NCI-H146 treated with DMSO at 0.1 percent for 48 hours (cell line): ENCODE measurements at regions not wholly inside any gene's neighbourhood (a gene's known extent, or its start where the extent isn't known, plus 50 kb on each side); places are given as distances from the start of the nearest gene placed in this dataset.

Experiments
- DNase-seq: peaks from one replicate; lab custom pipeline; 2025; ENCODE audit not compliant: unreplicated experiment; lab: John Stamatoyannopoulos, UW

DNA sequence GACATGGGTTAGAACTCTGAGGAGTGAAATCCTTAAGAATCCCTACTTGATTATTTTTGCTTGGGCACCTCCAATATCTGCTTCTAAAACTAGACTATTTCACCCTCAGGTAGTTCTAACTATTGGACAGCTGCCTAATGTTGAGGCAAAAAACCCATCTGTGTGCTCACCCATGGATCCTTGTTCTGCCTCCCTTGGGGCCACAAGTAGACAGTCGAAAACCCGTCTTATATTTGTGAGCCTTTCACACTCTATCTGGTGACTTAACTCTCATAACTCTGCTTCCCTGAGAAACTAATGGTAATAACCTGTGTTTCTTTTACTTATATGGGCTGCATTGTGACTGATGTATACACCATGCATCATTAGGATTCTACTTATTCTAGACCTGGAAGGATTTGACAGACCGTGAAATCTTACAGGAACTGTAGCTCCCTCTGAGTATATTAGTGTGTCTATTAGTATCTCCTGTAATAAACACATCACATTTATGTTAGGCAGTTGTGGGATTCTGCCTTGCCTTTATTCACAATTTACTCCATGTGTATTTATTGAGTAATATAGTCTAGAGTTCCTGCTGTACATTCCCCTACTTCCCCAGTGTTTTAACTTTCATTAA is 94.6 kb upstream of the SGCD start:
- DNase-seq: no peak

DNA sequence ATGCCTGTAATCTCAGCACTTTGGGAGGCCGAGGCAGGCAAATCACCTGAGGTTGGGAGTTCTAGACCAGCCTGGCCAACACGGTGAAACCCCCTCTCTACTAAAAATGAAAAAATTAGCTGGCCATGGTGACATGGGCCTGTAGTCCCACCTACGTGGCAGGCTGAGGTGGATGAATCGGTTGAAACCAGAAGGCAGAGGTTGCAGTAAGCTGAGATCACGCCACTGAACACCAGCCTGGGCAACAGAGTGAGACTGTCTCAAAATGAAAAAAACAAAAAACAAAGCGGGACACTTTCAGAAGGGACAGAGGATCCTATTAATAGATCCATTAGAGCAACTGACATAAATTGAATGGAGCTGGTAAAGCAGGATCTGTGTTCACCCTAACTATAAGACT is 89.6 kb upstream of the SGCD start:
- DNase-seq: no peak

DNA sequence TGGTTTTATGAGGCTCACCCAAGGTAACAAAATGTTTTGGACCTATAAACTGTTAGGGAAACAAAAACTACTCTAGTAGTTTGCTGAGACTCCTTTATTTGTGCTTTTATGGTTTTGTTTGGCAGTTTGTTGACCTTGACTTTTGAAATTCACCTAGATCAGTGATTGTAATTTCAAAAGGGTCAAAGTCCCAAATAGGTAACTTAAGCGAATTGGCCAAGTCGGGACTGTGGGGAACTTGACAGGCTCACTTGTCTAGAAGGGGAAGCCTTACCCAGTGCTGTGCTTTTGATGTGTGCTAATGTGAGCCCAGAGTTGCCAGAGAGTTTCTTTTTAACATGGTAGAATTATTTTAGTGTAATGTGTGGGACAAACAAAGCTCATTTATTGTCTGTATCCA is 87.2 kb upstream of the SGCD start:
- DNase-seq: no peak

DNA sequence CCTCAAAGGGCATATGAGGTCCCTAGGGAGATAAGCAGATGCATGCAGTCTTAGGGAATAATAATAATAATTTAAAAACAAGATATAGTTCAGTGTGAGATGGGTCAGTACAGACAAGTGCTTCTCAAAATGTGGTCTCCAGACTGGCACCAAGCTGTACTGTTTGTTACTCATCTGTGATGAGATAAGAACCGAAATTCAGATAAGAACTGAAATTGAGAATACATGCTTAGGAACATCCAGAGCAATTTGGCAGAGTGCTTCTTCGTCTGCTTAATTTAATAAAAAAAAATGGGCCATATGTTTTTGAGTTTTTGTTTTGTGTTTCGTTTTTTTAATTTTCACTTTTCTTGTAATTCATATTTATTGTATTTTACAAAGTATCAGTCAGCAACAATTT is 86.5 kb upstream of the SGCD start:
- no peak for DNase-seq

DNA sequence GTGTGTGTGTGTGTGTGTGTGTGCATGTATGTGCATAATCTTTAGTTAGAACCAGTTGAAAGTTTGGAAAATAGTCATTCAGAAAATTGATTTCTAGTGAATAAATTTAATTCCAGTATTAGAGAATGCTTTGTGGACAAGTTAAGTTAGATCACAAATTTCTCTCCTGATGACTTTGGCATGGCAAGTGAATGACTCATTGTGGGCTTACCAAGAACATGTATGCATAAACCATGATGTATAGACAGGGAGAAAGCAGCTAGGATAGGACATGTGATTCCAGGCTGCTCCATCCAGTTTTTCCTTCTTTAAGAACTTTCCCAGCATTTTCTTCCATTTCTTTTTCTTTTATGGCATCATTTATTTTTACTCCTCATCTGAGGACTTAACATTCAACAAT is 85.7 kb upstream of the SGCD start:
- DNase-seq: no peak

DNA sequence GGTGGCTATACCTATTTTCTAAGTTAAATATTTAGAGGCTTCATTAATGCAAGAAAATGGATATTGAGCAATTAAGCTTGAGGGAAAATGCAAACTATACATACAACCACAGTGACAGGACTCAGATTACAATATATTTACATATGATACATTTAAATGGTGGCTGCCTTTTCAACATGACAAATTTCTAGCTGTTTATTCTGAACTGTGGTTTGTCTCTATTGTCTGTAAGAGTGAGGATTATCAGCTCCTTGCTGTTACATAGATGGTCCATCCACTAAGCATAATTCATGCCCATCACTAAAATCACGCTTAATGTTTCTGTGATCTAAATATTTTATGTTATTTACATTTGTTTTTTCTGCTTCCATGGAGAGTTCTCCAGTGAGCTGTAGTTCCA is 81.1 kb upstream of the SGCD start:
- DNase-seq: no peak

DNA sequence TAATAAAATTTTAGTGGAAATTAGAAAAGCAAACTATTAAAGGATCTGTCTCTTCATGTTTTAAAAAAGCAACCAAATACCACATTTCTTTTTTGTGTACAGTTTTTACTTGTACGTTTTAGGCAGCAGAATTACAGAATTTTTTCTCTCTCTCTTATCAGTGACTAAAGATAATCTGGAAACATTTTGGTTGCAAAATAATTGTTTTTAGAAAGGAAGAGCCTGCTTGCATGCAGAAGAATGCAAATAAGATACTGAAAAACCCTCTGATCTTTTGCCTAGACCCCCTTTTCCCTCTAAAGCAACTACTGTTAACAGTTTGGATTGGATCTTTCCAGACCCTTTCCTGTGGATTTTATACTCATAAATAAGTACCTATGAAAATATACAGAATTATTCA is 75.9 kb upstream of the SGCD start:
- DNase-seq: no peak

DNA sequence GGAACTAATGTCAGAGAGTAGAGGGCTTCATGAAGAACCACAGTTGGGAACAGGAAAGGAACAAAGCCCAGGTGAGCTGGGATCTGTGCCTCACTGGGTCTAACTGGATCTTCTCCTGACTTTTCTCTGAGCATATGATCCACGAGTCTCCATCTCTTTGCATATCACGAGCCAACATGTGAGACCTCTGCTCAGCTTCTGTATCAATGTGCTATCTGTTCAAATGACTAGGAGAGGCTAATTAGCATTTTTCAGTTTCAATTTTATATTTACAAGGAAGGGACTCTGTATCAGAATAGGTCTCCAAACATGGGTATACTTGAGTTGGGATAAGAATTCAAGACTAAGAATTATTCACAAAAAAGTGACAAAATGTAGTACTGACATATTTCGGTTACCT is 73.8 kb upstream of the SGCD start:
- no peak for DNase-seq

DNA sequence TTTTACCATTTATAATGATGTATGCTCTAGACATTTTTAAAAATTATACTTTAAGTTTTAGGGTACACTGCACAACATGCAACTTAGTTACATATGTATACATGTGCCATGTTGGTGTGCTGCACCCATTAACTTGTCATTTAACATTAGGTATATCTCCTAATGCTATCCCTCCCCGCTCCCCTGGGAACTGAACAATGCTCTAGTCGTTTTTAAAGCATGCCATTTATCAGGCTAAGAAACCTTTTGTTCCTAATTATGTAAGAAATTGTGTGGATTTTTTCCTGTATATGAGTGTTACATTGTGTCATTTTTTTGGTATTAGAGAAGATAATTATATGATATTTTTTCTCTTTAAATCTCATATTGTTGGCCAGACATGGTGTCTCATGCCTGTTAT is 72.8 kb upstream of the SGCD start:
- DNase-seq: no peak

DNA sequence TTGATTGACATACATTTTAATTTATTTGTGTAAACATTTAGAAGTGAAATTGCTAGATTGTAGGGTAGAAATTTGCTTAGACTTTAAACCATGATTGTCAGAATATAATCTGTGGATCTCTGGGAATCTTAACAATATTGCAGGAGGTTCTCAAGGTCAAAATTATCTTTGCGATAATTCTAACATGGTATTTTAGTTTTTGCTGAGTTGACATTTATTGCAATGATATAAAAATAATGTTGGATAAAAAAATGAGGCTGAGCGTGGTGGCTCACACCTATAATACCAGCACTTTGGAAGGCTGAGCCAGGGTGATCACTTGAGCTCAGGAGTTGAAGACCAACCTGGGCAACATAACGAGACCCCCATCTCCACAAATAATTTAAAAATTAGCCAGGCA is 70.3 kb upstream of the SGCD start:
- no peak for DNase-seq

DNA sequence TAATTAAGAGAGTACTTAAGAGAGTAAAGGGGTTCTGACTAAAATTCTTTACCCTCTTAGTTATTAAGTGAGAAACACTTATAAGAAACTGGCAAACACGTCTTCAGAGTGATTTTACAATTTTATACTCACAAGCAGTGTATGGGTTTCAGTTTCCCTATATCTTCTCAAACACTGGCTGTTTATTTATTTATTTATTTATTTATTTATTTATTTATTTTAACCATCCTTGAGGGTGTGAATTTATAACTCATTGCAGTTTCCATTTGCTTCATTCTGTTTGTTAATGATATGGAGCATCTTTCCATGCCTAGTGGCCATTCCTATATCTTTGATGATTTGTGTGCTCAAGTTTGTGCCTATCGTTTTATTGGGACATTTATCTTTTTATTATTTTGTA is 68.0 kb upstream of the SGCD start:
- no peak for DNase-seq

DNA sequence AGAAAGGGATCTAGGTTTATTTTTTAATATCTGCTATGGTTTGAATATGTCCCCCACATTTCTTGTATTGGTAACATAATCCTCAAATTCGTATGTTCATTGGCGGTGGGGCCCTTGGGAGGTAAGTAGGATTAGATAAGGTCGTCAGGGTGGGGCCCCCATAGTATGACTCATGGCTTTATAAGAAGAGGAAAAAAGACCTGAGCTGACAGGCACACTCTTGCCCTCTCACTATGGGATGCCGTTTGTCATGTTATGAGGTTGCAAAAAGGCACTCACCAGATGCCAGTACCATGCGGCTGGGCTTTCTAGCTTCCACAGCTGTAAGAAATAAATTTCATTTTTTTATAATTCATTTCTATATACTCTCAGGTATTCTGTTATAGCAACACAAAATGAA is 67.3 kb upstream of the SGCD start:
- no peak for DNase-seq

DNA sequence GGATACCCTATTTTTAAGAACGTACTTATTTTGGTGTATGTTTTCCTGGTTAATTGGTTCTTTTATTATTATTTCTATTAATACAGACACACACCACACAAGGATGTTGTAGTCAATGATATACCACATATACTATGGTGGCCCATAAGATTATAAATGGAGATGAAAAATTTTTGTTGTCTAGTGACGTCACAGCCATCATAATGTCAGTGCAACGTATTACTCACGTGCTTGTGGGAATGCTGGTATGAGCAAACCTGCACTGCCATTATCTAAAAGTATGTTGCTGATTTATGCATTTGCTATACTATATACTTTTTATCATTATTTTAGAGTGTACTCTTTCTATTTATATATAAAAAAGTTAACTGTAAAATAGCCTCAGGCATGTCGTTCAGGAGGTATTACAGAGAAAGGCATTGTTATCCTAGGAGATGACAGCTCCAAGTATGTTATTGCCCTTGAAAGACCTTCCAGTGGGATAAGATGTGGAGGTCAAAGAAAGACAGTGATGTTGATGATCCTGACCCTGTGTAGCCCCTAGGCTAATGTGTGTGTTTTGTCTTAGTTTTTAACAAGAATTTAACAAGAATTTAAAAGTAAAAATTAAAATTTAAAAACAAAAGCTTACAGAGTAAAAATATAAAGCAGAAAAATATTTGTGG is 65.6 kb upstream of the SGCD start:
- no peak for DNase-seq

DNA sequence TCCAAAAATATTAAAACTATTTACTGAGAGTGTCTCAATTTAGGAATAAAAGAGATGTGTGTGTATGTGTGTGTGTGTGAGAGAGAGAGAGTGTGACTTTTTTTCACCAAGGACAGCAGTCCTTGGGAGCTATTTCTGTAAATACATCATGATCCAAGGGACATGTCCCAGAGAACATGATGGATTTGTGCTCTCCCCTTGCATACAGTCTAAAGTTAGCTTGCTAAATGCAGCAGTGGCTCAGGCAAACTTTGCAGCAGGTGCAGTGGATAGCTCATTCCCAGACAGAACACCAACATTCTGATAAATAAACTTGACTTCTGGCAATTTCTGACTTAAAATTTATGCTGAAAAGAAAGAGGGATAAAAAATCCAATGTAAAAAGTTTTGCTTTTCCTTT is 55.4 kb upstream of the SGCD start:
- no peak for DNase-seq

DNA sequence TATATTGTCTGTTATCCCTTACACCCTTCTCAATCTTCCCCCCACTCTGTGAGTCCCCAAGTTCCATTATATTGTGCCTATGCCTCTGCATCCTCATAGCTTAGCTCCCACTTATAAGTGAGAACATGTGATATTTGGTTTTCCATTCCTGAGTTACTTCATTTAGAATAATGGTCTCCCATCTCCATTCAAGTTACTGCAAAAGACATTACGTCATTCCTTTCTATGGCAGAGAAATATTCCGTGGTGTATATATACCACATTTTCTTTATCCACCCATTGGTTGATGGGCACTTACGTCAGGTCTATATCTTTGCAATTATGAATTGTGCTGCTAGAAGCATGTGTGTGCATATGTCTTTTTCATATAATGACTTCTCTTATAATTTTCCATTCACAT is 54.8 kb upstream of the SGCD start:
- DNase-seq: no peak

DNA sequence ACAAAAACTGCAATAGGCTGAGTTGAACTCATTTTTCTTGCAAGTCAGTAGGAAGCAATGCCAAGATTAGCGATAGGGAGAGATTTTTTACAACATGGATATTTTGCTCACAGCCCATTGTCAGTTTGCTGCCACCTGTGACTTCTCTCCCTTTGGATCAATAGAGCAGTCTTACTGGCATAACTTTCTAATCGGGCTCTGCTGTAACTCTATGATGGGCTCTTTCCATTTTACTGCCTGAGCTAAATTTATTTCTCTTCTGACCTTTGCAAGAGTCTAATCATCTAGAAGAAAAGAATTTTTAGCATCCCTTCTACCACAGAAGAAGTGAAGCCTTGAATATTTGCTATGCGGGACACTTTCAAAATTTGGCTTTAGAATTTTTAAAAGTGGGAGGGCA is 53.6 kb upstream of the SGCD start:
- no peak for DNase-seq

DNA sequence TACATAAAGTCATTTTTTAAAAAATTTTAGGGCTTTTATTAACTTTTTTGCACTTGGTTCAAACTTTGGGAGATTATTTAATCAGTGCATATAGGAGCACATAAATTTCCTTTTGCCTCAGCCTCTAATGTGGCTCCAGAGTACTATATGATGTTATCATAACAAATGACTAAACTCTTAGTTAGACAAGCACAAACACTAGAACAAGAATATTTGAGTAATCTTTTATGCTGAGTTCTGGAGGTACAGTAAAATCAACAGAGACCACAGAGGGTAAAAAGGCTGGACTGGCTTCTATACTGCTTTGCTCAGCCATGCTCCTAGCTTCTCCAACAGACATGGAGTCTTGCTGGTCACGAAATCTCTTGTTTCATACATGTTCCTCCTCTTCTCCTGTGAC is 52.5 kb upstream of the SGCD start:
- DNase-seq: no peak
